AG04450 (cell line): ENCODE measurements at regions not wholly inside any gene's neighbourhood (a gene's known extent, or its start where the extent isn't known, plus 50 kb on each side); places are given as distances from the start of the nearest gene placed in this dataset.

Source experiments
- CTCF ChIA-PET: fragments of 300-600, 350-600 bp; formaldehyde crosslinking; extraction: SDS; loops from one replicate; lab custom pipeline; 2022; ENCODE audit warnings: antibody characterized with exemption, inconsistent platforms; lab: Charles Lee
- POLR2A ChIA-PET: fragments of 350-600 bp; formaldehyde crosslinking; extraction: SDS; loops from one replicate; lab custom pipeline; 2021; ENCODE audit warnings: antibody characterized with exemption, inconsistent platforms; lab: Yijun Ruan, JAX
- DNase-seq: peaks from one replicate; pipeline ENCODE4 v3.0.0-alpha.2; 2011; ENCODE audit warnings: low read depth, low spot score
- H3K27ac ChIP-seq: one replicate; pipeline ENCODE4 v1.5.1; 2012; ENCODE audit warnings: low read depth, low read length, control low read depth
- H3K27me3 ChIP-seq: one replicate; pipeline ENCODE4 v1.6.0; 2012; ENCODE audit warnings: low read length; ENCODE audit not compliant: control insufficient read depth, insufficient read depth
- H3K4me3 ChIP-seq: 2 replicates; pipeline ENCODE4 v1.5.1; 2011; ENCODE audit warnings: mild to moderate bottlenecking, low read depth, low read length, control low read depth
- H3K9me3 ChIP-seq: 2 replicates; pipeline ENCODE4 v1.5.1; 2012; ENCODE audit warnings: low read length; ENCODE audit not compliant: control insufficient read depth, insufficient read depth
- CTCF ChIP-seq: IDR thresholded peaks from 2 replicates; pipeline ENCODE4 v1.5.1; 2011; ENCODE audit warnings: low read depth, low read length, control low read depth, inconsistent platforms

DNA sequence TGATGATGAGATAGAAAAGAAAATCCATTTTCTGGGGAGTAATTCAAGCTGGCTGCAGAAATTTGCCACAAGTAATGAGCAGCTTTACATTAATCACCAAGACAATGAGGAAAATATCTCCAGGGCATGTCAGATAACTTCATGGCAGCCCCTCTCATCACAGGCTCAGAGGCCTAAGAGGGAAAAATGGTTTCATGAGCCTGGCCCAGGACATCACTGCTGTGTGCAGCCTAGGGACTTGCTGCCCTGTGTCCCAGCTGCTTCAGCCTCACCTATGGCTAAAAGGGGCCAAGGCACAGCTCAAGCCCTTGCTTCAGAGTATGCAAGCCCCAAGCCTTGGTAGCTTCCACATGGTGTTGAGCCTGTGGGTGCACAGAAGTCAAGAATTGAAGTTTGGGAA lies 161.7 kb downstream of the OPA1 start:
- ChIA-PET CTCF (no interaction called here), POLR2A (no interaction called here)
- DNase-seq, result no peak
- Histone ChIP-seq H3K9me3 (no peaks in the 10 kb centered on the region), H3K27ac (no peak overlapping the region), H3K27me3 (no peaks in the 10 kb centered on the region), H3K4me3 (no peak overlapping the region)
- TF ChIP-seq CTCF, result no peak

GRCh38 chr3:193756536-193756935 lies 163.5 kb downstream of the OPA1 start:
- CTCF ChIA-PET, result interaction anchor here (1.0 to 1.8 kb wide), 2 partner anchors 559 to 560 kb away, joined by 3 to 4 read pairs; no protein-coding TSS in a partner anchor

GRCh38 chr3:193757457-193757856 lies 164.4 kb downstream of the OPA1 start:
- ChIA-PET POLR2A (no interaction called here), CTCF (interaction anchor here (1.8 kb wide), 1 partner anchor 559 kb away, joined by 4 read pairs; no protein-coding TSS in a partner anchor)
- Histone ChIP-seq H3K9me3 (no peaks in the 10 kb centered on the region), H3K27ac (no peak overlapping the region), H3K4me3 (no peak overlapping the region), H3K27me3 (peaks cover 3% of the 10 kb centered on the region)
- DNase-seq, result no peak
- TF ChIP-seq CTCF, result no peak

More at GRCh38 chr3:193756536-193756935, 163.5 kb downstream of the OPA1 start:
- POLR2A ChIA-PET, result no interaction called here
- DNase-seq, result no peak
- TF ChIP-seq CTCF, result no peak
- no peak overlapping the region for H3K27ac ChIP-seq
- H3K9me3 ChIP-seq, result no peaks in the 10 kb centered on the region
- H3K4me3 ChIP-seq, result no peak overlapping the region
- H3K27me3 ChIP-seq, result no peaks in the 10 kb centered on the region

GRCh38 chr3:193761969-193762368 lies 169.0 kb downstream of the OPA1 start:
- no peak overlapping the region for H3K4me3 ChIP-seq
- no peak for DNase-seq
- H3K9me3 ChIP-seq, result no peaks in the 10 kb centered on the region
- peaks cover 28% of the 10 kb centered on the region for H3K27me3 ChIP-seq
- H3K27ac ChIP-seq, result no peak overlapping the region
- ChIA-PET CTCF (no interaction called here), POLR2A (no interaction called here)
- TF ChIP-seq CTCF, result no peak

- no peak for TF ChIP-seq CTCF
- ChIA-PET POLR2A (no interaction called here), CTCF (no interaction called here)
- Histone ChIP-seq H3K9me3 (no peaks in the 10 kb centered on the region), H3K4me3 (no peak overlapping the region), H3K27ac (no peak overlapping the region), H3K27me3 (peaks cover 31% of the 10 kb centered on the region)
- DNase-seq, result no peak
Measured at GRCh38 chr3:193762657-193763056, 169.6 kb downstream of the OPA1 start.
